CD1c-positive myeloid dendritic cell (primary cell): ENCODE measurements at regions not wholly inside any gene's neighbourhood (a gene's known extent, or its start where the extent isn't known, plus 50 kb on each side); places are given as distances from the start of the nearest gene placed in this dataset.
"Not testable (repeated sequence)": the region's sequence is repeated elsewhere in the genome, so short reads cannot be mapped to it uniquely, and the experiment has no call there.

Source experiments
- DNase-seq: peaks from one replicate; pipeline ENCODE4 v3.0.0-alpha.2; 2016; ENCODE audit errors: extremely low spot score

DNA sequence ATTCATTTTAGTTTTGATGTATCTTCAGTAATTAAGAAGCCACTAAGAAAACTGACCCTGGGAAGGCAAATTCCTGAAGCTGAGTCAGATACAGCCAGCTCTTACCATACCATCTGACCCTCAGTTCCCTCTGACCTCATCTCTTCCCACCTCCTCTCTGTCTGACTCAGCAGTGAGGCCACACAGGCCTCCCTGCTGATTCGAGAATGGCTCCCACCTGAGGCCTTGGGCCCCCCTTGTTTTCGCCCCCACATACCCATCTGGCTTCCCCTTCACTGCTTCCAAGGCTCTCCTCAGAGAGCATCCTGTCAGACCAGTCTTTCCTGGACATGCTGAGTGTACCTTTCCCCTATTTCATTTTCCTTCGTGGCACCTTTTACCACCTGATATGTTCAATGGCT lies 71.0 kb upstream of the CYP1B1 start:
- peak; percentile 93 for DNase-seq

GRCh38 chr2:38146275-38146906 lies 70.4 kb upstream of the CYP1B1 start:
- DNase-seq, result peak; percentile 93

DNA sequence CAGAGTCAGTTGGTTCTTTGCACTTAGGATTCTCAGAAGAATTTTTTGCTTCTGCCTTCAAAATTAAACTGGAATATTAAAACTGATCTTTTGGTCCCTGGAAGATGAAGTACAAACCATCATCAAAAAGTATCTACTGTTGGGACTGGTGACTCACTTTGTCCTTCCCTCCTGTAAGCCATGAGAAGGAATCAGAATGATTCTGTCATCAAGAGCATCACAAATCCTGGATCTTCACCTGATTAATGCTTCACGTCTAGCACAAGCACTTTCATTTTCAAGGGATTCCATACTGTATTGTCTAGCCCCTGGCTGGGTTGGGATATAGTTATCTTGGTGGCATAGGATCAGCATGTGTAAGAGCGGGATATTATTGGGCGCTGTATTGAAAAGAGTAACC lies 69.3 kb upstream of the CYP1B1 start:
- DNase-seq, result no peak

GRCh38 chr2:38142627-38143026 lies 66.7 kb upstream of the CYP1B1 start:
- no peak for DNase-seq

GRCh38 chr2:38141501-38141900 lies 65.5 kb upstream of the CYP1B1 start:
- no peak for DNase-seq

GRCh38 chr2:38138996-38139395 lies 63.0 kb upstream of the CYP1B1 start:
- DNase-seq, result no peak

GRCh38 chr2:38138419-38138818 lies 62.5 kb upstream of the CYP1B1 start:
- DNase-seq, result no peak

DNA sequence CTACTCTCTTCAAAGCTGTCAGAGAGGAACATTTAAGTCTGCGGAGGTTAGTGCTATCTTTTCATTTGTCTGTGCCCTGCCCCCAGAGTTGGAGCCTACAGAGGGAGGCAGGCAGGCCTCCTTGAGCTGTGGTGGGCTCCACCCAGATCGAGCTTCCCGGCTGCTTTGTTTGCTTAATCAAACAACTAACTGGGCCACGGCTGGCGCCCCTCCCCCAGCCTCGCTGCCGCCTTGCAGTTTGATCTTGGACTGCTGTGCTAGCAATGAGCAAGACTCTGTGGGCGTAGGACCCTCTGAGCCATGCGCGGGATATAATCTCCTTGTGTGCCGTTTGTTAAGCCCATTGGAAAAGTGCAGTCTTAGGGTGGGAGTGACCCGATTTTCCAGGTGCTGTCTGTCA lies 62.0 kb upstream of the CYP1B1 start:
- DNase-seq, result not testable (repeated sequence)

DNA sequence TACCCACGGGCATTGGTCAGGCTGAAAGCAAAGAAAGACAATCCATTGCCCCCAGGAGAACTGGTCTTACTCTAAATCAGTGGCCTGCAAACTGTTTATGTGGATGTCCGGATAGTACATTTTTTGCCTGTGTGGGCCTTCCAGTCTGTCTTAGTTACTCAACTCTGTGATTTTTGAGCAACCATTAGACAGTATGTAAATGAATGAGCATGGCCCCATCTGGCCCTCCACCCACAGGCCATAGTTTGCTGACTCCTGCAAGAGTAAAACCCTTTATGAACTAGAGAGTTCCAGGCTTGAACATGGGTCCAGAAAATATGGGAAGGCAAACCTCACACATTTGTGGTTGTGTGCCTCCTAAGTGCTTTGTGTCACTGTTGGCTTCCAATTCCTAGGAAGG lies 55.7 kb upstream of the CYP1B1 start:
- peak; percentile 74 for DNase-seq

DNA sequence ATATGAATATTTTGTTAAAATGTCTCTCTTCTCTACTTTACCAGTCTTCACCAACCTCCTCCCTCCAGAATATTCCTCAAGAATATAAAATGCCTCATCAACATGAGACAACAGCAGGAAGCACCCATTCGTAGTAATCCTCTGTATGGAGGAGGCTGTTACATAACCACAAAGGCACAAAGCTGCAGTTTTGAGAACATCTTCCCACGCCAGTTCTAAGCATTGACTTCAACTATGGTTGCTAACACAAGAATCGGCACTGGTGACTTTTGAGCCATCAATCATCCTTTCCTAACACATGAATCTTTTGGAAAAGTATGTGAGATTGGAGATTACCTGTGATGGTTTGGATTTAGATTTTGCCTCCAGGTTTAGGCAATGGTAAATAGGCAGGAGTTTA lies 54.9 kb upstream of the CYP1B1 start:
- peak; percentile 92 for DNase-seq

GRCh38 chr2:38129987-38130386 lies 54.0 kb upstream of the CYP1B1 start:
- peak; percentile 89 for DNase-seq

- peak; percentile 59 for DNase-seq
These were observed 53.5 kb upstream of the CYP1B1 start for GRCh38 chr2:38129481-38129880.

DNA sequence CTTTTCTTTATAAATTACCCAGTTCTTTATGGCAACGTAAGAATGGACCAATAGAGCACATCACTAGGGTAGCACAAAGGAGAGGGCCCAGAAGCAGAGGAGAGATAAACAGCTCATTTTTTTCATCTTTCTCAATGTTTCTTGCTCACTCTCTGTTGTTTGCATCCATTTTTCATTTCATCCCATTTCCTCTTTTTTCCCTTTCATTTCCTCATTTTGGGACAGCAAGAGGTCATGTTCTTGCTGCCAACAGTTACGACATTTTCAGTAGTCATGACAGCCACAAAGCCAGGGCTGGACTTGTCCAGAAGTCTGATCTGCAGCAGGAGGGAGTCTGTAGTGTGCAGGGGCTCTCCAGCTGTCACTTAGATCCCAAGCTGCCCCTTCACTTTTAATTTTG lies 52.7 kb upstream of the CYP1B1 start:
- peak; percentile 95 for DNase-seq

DNA sequence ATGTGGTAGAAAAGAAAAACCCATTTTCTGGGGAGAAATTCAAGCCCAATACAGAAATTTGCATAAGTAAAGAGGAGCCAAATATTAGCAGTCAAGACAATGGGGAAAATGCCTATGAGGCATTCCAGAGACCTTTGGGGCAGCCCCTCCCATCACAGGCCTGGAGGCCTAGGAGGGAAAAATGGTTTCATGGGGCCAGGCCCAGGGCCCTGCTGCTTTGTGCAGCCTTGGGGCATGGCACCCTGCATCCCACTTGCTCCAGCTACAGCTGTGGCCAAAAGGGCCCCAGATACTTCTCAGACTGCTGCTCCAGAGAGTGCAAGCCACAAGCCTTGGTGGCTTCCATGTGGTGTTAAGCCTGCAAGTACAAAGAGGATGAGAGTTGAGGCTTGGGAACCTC lies 51.3 kb upstream of the CYP1B1 start:
- DNase-seq, result no peak

DNA sequence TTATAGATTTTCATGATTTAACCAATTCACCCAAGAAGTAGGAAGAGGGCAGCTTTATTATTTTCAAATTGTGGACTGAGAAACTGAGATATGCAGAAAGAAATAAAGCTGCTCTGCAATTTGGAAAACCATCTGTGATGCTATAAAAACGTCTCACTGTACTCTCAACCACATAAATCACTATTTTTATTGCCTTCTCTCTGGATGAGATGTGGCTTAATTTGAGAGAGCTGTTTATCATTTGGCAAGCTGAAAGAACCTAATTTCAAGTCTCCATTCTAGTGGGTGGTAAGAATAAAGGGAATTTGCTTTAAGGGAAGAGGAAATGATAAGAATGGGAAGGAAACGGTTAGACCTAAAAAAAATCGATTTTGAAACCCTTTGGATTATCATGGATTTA lies 49.9 kb upstream of the CYP1B1 start:
- no peak for DNase-seq
